HG03439 (cell line): ENCODE measurements at regions not wholly inside any gene's neighbourhood (a gene's known extent, or its start where the extent isn't known, plus 50 kb on each side); places are given as distances from the start of the nearest gene placed in this dataset.
"Not testable (repeated sequence)": the region's sequence is repeated elsewhere in the genome, so short reads cannot be mapped to it uniquely, and the experiment has no call there.

Experiments
- ATAC-seq: cut with Tn5 transposase; IDR thresholded peaks from one replicate; pipeline ENCODE4 v1.9.1; 2021; ENCODE audit warnings: mild to moderate bottlenecking, moderate library complexity; ENCODE audit not compliant: unreplicated experiment

GRCh38 chr5:109580225-109580624 lies 109.5 kb upstream of the MAN2A1 start:
- ATAC-seq: no peak

DNA sequence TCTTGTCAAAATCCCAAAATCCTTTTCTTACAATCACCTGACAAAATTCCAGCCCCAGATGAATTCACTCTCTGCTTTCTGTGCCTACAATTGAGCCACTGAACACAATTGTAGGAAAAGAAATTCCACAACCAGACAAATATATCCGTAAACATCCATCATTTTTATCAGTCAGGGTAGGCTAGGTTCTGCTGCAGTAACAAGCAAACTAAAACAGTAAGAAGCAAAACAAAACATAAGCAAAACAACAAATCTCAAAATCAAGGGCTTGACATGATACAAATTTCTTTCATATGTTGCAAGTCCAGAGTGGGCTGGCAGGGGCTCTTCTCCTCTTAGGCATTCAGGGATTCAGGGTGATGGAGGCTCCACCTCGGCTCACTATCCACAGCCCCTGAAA lies 114.2 kb upstream of the MAN2A1 start:
- no peak for ATAC-seq

GRCh38 chr5:109574985-109575384 lies 114.7 kb upstream of the MAN2A1 start:
- no peak for ATAC-seq

- ATAC-seq: no peak
These were observed 116.0 kb upstream of the MAN2A1 start for GRCh38 chr5:109573766-109574165.

DNA sequence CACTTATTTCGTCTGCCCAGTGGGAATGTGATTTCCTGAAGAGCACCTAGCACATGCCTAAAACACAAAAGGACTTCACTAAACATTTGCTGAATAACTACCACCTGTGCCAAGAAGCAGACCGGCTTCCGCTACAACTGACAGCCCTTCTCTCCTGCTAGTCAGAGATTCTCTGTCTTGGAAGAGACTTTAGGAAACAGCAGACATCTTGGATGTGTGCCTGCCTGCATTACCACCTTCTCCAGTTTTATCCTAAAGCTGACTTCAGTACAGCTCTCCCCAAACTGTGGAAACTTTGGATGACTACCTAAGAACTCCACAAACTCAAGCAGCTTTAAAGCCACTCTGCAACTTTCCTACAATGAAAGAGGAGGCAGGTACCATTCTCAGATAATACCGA lies 116.5 kb upstream of the MAN2A1 start:
- no peak for ATAC-seq

- ATAC-seq: no peak
These were observed 117.9 kb upstream of the MAN2A1 start for GRCh38 chr5:109571785-109572184.

- ATAC-seq: no peak
These were observed 119.3 kb upstream of the MAN2A1 start for GRCh38 chr5:109570362-109570874.

DNA sequence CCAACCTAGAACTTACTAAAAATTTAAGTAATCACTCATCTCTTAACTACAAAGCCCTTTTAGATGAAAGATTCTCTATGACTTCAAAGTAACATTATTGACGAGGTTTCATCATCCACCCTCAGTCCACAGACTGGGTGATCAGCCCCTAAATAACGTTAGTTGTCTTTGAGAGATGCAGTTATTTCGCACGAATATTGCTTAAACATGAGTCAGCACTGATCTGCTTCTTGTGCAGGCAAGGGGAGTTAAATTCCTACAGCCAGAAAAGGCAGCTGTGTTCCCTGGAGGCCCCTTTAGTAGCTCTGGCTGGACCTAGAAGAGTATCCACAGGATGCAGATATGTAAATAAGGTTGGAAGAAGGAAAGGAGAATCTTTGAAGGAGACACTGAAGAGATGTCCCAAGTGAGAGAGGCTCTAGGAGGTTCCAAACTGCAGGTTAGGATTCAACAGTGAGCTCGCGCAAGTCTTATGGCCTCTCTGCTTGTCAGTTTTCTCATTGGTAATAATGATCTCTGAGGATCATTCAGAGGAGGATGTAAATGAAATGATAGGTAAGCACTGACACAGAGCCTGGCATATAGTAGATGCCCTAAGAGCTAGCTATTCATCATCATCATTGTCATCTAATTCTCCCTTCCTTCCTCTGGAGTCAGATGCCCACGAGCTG lies 122.2 kb upstream of the MAN2A1 start:
- ATAC-seq: no peak

DNA sequence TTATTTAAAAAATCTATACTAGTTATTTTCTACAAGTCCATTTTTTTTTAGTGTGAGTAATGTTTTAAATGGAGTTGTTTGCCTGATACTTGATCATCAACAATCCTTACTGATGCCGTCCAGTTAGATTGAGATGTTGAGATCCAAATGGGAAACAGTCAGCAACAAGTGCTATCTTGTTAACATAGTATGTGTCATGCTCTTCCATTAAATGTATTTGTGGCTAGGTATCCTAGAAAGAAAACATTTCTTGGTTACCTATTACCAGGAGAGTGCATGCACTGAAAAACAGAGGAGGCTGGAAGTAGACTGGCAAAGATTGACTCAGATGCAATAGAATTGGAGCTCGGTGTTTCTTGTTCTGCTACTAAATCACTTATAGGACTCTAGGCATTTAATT lies 123.4 kb upstream of the MAN2A1 start:
- no peak for ATAC-seq

DNA sequence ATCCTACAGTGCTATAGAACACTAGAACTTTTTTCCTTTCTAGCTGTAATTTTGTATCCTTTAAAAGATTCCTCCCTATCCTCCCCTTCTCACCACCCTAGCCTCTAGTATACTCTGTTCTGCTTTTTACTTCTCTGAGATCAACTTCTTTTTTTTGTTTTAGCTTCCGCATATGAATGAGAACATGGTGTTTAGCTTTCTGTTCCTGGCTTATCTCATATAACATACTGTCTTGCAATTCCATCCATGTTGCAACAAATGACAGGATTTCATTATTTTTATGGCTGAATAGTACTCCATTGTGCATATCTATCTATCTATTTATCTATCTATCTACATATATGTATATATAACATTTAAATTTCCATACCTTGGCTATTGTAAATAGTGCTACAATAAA lies 126.0 kb upstream of the MAN2A1 start:
- no peak for ATAC-seq

- no peak for ATAC-seq
These were observed 126.5 kb upstream of the MAN2A1 start for GRCh38 chr5:109563189-109563588.

DNA sequence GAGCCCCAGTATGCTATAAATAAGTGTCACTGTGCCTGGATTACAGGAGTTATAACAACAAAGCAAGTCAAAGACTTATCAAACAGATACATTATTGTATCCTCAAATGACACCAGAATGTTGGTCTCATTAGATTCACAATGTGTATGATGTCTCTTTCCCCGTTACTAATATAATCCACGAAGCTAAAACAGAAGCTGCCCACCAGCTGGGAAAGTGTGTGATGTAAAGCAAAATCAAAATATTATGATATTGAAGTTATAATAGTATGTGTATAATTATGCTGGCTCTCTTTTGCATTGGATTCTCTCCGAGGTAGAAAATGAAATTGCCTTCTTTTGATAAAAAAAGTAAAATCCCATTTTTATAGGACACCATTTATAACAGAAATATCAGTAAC lies 127.3 kb upstream of the MAN2A1 start:
- ATAC-seq: no peak

GRCh38 chr5:109561447-109561846 lies 128.3 kb upstream of the MAN2A1 start:
- no peak for ATAC-seq

- no peak for ATAC-seq
These were observed 129.2 kb upstream of the MAN2A1 start for GRCh38 chr5:109560554-109560953.

DNA sequence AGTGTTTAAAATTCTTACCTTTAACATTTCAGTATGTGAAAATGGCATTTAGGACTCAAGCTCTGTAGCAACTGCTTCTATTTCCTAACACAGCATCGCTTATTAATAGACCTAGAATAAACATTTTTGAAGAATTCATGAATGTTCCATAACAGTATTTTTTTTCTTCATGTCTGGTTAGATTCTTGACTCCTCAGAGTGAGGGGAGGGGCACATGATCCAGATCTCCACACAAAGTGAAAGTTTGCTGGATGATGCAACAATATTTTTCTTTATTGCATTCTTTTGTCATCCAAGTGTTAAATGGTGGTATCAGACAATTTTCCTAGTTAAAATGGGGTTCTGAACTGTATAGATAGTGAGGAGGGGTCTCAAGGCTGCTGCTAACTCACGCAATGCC lies 130.8 kb upstream of the MAN2A1 start:
- ATAC-seq: no peak

- no peak for ATAC-seq
These were observed 131.4 kb upstream of the MAN2A1 start for GRCh38 chr5:109558364-109558763.

GRCh38 chr5:109553846-109554245 lies 135.9 kb upstream of the MAN2A1 start:
- no peak for ATAC-seq

DNA sequence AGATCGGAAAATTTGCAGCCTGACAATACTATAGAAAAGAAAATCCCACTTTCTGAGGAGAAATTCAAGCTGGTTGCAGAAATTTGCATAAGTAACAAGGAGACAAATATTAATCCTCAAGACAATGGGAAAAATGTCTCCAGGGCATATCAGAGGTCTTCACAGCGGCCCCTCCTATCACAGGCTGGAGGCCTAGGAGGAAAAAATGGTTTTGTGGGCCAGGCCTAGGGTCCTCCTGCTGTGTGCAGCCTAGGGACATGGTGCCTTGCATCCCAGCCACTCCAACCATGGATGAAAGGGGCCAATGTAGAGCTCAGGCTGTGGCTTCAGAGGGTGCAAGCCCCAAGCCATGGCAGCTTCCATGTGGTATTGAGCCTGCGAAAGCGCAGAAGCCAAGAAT lies 138.5 kb upstream of the MAN2A1 start:
- ATAC-seq: not testable (repeated sequence)

DNA sequence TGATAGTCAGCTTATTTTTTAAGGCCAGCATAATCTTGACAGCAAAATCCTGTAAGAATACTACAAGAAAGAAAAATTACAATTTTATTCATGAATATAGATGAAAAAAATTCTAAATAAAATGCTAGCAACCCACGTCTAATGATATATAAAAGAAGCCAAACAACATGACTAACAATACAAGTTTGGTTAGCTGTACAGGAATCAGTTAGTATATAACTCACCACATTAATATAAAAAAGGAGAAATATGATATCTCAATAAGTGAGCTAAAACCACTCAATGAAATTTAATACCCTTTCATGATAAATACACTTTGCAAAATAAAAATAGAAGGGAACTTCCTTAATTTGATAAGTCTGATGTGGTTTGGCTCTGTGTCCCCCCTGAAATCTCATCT lies 139.7 kb upstream of the MAN2A1 start:
- ATAC-seq: no peak

DNA sequence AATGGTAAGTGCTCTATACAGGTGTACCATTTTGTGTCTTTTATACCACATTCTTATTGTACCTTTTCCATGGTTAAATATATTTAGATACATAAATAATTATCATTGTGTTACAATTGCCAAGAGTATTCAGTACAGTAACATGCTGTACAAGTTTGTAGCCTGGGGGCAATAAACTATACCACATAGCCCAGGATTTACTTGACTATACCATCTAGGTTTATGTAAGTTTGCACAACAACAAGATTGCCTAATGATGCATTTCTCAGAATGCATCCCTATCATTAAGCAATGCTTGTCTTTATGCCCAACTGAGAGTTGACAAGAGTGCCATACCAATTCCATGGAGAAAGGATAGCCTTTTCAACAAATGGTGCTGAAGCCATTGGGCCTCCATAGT lies 136.7 kb upstream of the PJA2 start:
- no peak for ATAC-seq

- ATAC-seq: not testable (repeated sequence)
These were observed 135.1 kb upstream of the PJA2 start for GRCh38 chr5:109544873-109545272.

GRCh38 chr5:109538692-109539091 lies 128.9 kb upstream of the PJA2 start:
- not testable (repeated sequence) for ATAC-seq

- not testable (repeated sequence) for ATAC-seq
These were observed 125.3 kb upstream of the PJA2 start for GRCh38 chr5:109535090-109535489.
